Peyer's patch (tissue), 4 donors: ENCODE measurements at regions not wholly inside any gene's neighbourhood (a gene's known extent, or its start where the extent isn't known, plus 50 kb on each side); places are given as distances from the start of the nearest gene placed in this dataset.

Experiments
- DNase-seq, 3 donors: peaks; one replicate each; pipeline ENCODE4 v3.0.0-alpha.2; 2017 to 2019
- H3K27ac ChIP-seq, 4 donors: fragments of 200-600 bp; sonication (generic); one replicate each; pipeline ENCODE4 v1.5.1; 2016 to 2019
- H3K27me3 ChIP-seq, 2 donors: fragments of 200-600 bp; sonication (generic); one replicate each; pipeline ENCODE4 v1.5.1; 2019
- H3K36me3 ChIP-seq, 3 donors: fragments of 200-600 bp; sonication (generic); one replicate each; pipeline ENCODE4 v1.5.1; 2016 to 2019
- H3K4me1 ChIP-seq, 4 donors: fragments of 200-600 bp; sonication (generic); one replicate each; pipeline ENCODE4 v1.5.1; 2016 to 2019
- H3K4me3 ChIP-seq, 4 donors: fragments of 200-600 bp; sonication (generic); 1 replicate in 3 of 4; 2 replicates in 1 of 4; pipeline ENCODE4 v1.5.1; 2016 to 2019; ENCODE audit warnings: mild to moderate bottlenecking in 1 of 4
- H3K9me3 ChIP-seq, 4 donors: fragments of 200-600 bp; sonication (generic); one replicate each; pipeline ENCODE4 v1.5.1; 2016 to 2019; ENCODE audit warnings: mild to moderate bottlenecking in 1 of 4
- CTCF ChIP-seq, 6 experiments: fragments of 450-650 bp in 4 of 6; fragments of 200-600 bp in 2 of 6; sonication (generic) in 1 of 6; IDR thresholded peaks; one replicate each; pipeline ENCODE4 v1.5.1; 2017 to 2019; ENCODE audit warnings: antibody characterized with exemption in 6 of 6, mild to moderate bottlenecking in 3 of 6, moderate library complexity in 1 of 6
- POLR2A ChIP-seq, 2 donors: fragments of 450-650 bp; IDR thresholded peaks; one replicate each; pipeline ENCODE4 v1.5.1; 2017; ENCODE audit warnings: antibody characterized with exemption in 2 of 2, mild to moderate bottlenecking in 2 of 2, moderate library complexity in 2 of 2

- Histone ChIP-seq H3K27ac (no peak overlapping the region), H3K27me3 (no peaks in the 10 kb centered on the region), H3K4me1 (no peaks in the 10 kb centered on the region), H3K36me3 (no peaks in the 10 kb centered on the region), H3K4me3 (no peak overlapping the region), H3K9me3 (no peaks in the 10 kb centered on the region)
- TF ChIP-seq POLR2A (IDR thresholded peaks at IDR 0.05) = no peak
- no peak for TF ChIP-seq CTCF (IDR thresholded peaks at IDR 0.05)
- no peak for DNase-seq
Measured at GRCh38 chr7:12788591-12788990, 101.2 kb downstream of the ARL4A start.

GRCh38 chr7:12794722-12795302, 107.4 kb downstream of the ARL4A start:
- TF ChIP-seq POLR2A (IDR thresholded peaks at IDR 0.05) (no peak), CTCF (IDR thresholded peaks at IDR 0.05) (no peak)
- no peaks in the 10 kb centered on the region for H3K9me3 ChIP-seq

GRCh38 chr7:12796397-12797127, 109.1 kb downstream of the ARL4A start:
- Histone ChIP-seq H3K4me3 (no peak overlapping the region), H3K4me1 (peaks cover 0 to 9% (median 0%) of the 10 kb centered on the region in 4 donors), H3K27ac (no peak overlapping the region)

More at GRCh38 chr7:12794722-12795302, 107.4 kb downstream of the ARL4A start:
- no peaks in the 10 kb centered on the region for H3K36me3 ChIP-seq
- H3K27ac ChIP-seq = no peak overlapping the region
- no peaks in the 10 kb centered on the region for H3K4me1 ChIP-seq
- no peak overlapping the region for H3K4me3 ChIP-seq
- no peaks in the 10 kb centered on the region for H3K27me3 ChIP-seq
- DNase-seq = no peak

GRCh38 chr7:12800486-12800885, 113.1 kb downstream of the ARL4A start:
- H3K27ac ChIP-seq = peak overlapping the region in 3 of 4 donors; percentile 37 to 70 (median 67)
- H3K36me3 ChIP-seq = no peaks in the 10 kb centered on the region
- H3K9me3 ChIP-seq = no peaks in the 10 kb centered on the region
- no peak overlapping the region for H3K4me3 ChIP-seq
- TF ChIP-seq POLR2A (IDR thresholded peaks at IDR 0.05) = no peak
- TF ChIP-seq CTCF (IDR thresholded peaks at IDR 0.05) = no peak
- no peaks in the 10 kb centered on the region for H3K27me3 ChIP-seq
- peaks cover 0 to 19% (median 0%) of the 10 kb centered on the region in 4 donors for H3K4me1 ChIP-seq
- no peak for DNase-seq

More at GRCh38 chr7:12796397-12797127, 109.1 kb downstream of the ARL4A start:
- no peak for TF ChIP-seq POLR2A (IDR thresholded peaks at IDR 0.05)
- no peak for TF ChIP-seq CTCF (IDR thresholded peaks at IDR 0.05)
- Histone ChIP-seq H3K36me3 (no peaks in the 10 kb centered on the region), H3K27me3 (no peaks in the 10 kb centered on the region), H3K9me3 (no peaks in the 10 kb centered on the region)
- DNase-seq = no peak

- TF ChIP-seq POLR2A (IDR thresholded peaks at IDR 0.05) (no peak), CTCF (IDR thresholded peaks at IDR 0.05) (peak in 1 of 6 experiments; percentile 5)
- no peaks in the 10 kb centered on the region for H3K9me3 ChIP-seq
- H3K4me1 ChIP-seq = peaks cover 0 to 19% (median 0%) of the 10 kb centered on the region in 4 donors
- H3K27ac ChIP-seq = peak overlapping the region in 3 of 4 donors; percentile 37 to 88 (median 87)
- no peaks in the 10 kb centered on the region for H3K27me3 ChIP-seq
- DNase-seq = peak in 2 of 3 donors; percentile 65 to 84
- no peaks in the 10 kb centered on the region for H3K36me3 ChIP-seq
- H3K4me3 ChIP-seq = peak overlapping the region in 1 of 4 donors; percentile 26
Measured at GRCh38 chr7:12801107-12801506, 113.7 kb downstream of the ARL4A start.
